Tibial nerve (tissue), 3 donors: ENCODE measurements at regions not wholly inside any gene's neighbourhood (a gene's known extent, or its start where the extent isn't known, plus 50 kb on each side); places are given as distances from the start of the nearest gene placed in this dataset.

Experiments
- POLR2A ChIP-seq, 2 donors: fragments of 450-650 bp; IDR thresholded peaks; one replicate each; pipeline ENCODE4 v1.6.1; 2017; ENCODE audit warnings: antibody characterized with exemption in 2 of 2, mild to moderate bottlenecking in 2 of 2, moderate library complexity in 2 of 2
- TF ChIP-seq, protein P1 (sequence below), 5 experiments: fragments of 200-600 bp in 3 of 5; fragments of 450-650 bp in 2 of 5; sonication (generic) in 3 of 5; IDR thresholded peaks; one replicate each; pipeline ENCODE4 v1.5.1; 2016 to 2019; ENCODE audit warnings: antibody characterized with exemption in 5 of 5, mild to moderate bottlenecking in 3 of 5, moderate library complexity in 2 of 5

DNA sequence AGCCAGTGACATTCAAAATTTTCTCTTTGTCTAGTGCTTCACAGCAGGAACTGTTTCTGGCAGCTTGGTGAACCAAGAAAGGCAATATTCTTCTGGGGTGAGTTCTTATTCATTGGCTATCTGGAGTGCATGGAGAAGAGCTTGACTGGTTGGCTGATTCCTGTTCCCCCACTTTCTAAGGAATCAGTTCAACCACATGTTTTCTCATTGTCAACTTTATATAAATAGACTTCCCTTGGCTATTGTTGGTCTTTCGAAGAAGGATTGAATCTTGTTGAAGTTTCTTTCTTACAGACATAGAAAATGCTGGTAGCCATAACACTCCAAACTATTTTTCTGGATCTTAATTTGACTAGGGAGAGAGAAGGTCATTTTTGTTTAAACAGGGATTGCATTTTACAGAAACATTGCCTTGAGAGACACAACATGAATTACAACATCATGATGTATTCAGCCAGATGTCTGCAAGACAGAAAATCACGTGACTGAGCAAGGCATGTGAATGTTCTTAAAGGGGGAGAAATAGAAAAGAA lies 85.2 kb downstream of the EDNRB start:
- TF ChIP-seq POLR2A (IDR thresholded peaks at IDR 0.05) = no peak
- TF ChIP-seq, protein P1, sequence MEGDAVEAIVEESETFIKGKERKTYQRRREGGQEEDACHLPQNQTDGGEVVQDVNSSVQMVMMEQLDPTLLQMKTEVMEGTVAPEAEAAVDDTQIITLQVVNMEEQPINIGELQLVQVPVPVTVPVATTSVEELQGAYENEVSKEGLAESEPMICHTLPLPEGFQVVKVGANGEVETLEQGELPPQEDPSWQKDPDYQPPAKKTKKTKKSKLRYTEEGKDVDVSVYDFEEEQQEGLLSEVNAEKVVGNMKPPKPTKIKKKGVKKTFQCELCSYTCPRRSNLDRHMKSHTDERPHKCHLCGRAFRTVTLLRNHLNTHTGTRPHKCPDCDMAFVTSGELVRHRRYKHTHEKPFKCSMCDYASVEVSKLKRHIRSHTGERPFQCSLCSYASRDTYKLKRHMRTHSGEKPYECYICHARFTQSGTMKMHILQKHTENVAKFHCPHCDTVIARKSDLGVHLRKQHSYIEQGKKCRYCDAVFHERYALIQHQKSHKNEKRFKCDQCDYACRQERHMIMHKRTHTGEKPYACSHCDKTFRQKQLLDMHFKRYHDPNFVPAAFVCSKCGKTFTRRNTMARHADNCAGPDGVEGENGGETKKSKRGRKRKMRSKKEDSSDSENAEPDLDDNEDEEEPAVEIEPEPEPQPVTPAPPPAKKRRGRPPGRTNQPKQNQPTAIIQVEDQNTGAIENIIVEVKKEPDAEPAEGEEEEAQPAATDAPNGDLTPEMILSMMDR (IDR thresholded peaks at IDR 0.05) = no peak
